ENCODE measurements at regions not wholly inside any gene's neighbourhood (a gene's known extent, or its start where the extent isn't known, plus 50 kb on each side); places are given as distances from the start of the nearest gene placed in this dataset.
"Not testable (repeated sequence)": the region's sequence is repeated elsewhere in the genome, so short reads cannot be mapped to it uniquely, and the experiment has no call there.

DNA sequence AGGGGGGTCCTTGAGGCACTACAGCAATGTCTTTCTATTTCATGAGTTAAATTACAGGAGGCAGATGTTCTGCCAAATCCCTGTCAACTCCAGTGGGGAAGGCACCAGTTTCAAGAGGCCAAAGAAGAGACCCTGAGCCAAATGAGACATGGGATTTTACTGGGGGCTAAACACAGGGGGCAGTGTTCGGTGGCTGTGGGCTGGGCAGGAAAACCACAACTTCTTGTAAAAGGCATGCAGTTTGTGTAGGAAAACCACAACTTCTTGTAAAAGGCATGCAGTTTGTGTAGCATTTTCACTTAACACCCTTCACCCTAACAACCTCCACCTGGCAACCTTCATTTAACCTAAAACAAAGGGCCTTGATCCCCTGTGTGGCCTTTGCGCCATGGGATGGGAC is 61.0 kb downstream of the POLR2M start:
- DNase-seq (ENCODE audit: low read depth), result no peak

GRCh38 chr15:57769266-57769665 is 62.8 kb downstream of the POLR2M start:
- DNase-seq (ENCODE audit: low read depth), result no peak

DNA sequence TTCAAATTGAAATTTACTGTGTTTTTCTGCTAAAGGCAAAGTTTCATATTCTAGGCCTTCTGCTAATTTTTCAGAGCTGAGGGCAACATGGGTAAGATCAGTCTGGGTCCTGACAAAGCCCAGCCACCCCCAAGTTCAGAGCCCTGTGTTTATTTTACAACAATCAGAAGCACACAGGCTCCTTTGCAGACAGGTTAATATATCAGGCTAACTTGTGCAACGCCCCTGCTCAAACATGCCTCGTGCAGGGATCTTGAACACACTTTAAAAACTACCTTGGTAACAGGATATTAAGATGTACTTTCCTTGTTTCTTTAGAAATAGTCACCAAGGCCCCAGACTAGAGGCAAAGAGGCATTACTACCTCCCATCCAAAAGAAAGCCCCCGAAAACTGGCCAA is 64.0 kb downstream of the POLR2M start:
- no peak for DNase-seq (ENCODE audit: low read depth)

DNA sequence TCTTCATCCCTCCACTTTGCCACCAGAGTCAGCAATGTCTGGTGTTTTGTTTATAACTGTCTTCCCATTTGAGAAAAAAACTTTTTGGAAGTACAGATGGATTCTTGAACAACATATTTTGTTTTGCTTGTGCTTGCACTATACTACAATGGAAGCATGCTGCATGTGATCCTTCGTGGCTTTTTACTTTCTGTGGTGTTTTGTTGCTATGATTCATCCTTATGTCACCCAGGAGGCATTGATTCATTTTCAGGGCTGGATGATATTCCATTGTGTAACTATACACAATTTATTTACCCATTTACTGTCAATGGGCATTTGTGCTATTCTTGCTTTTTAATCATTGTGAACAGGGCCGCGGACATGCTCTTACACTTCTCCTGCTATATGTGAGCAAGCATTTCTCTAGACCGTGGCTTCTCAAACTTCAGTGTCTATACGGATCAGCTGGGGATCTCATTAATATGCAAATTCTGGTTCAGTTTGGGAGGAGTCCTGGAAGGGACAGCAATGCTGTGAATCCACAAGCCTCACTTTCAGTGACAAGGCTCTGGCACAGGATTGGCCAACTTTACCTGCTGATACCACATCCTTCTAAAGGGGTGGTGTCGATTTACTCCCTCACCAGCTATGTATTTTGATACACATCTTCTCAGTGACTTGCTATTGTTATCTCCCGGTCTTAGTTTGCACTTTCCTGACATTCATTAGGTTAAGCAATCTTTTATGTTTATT is 65.9 kb downstream of the POLR2M start:
- no peak for DNase-seq (ENCODE audit: low read depth)

GRCh38 chr15:57773051-57773450 is 66.5 kb downstream of the POLR2M start:
- DNase-seq (ENCODE audit: low read depth), result no peak

DNA sequence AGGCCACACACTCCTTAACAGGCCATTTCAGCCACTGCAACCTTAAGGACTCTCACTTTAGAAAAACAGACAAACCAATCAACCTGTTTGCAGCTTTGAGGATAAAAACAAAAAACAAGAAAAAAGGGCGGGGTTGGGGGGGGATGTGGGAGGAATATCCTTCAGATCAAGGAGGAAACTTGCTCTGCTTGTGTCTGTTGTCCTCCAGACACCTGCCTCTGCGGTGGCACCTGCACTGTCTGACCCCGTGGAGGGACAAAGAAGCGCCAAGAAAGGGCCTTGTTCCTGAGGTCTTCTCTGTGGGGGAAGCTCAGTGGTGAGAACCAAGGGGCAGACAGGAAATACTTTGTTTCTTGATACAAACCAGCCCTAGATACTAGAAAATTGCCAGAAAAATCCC is 70.5 kb downstream of the POLR2M start:
- no peak for DNase-seq (ENCODE audit: low read depth)

GRCh38 chr15:57780471-57780870 is 74.0 kb downstream of the POLR2M start:
- no peak for DNase-seq (ENCODE audit: low read depth)

DNA sequence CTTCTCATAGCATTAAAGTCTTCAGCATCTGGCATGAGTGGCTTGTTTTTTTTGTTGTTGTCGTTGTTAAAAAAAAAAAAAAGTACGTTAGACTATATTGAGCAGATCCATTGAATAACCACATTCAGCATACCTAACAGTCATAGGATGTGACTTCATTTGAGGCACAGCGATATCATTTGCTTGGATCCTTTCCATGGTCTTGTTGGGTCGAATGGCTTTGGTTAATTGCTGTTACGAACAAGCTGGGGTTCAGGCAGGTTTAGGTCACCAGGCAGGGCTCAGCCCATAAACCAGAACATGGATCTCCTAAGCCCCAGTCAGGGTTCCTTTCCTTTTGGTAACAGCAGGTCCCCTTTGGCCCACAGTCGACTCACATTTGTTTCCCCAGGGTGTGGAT is 76.2 kb downstream of the POLR2M start:
- DNase-seq (ENCODE audit: low read depth), result no peak

- DNase-seq (ENCODE audit: low read depth), result no peak
Measured at GRCh38 chr15:57784081-57784511, 77.6 kb downstream of the POLR2M start.

- no peak for DNase-seq (ENCODE audit: low read depth)
Measured at GRCh38 chr15:57785039-57785438, 78.5 kb downstream of the POLR2M start.

- no peak for DNase-seq (ENCODE audit: low read depth)
Measured at GRCh38 chr15:57785959-57786358, 79.4 kb downstream of the POLR2M start.

- no peak for DNase-seq (ENCODE audit: low read depth)
Measured at GRCh38 chr15:57789225-57789624, 82.7 kb downstream of the POLR2M start.

DNA sequence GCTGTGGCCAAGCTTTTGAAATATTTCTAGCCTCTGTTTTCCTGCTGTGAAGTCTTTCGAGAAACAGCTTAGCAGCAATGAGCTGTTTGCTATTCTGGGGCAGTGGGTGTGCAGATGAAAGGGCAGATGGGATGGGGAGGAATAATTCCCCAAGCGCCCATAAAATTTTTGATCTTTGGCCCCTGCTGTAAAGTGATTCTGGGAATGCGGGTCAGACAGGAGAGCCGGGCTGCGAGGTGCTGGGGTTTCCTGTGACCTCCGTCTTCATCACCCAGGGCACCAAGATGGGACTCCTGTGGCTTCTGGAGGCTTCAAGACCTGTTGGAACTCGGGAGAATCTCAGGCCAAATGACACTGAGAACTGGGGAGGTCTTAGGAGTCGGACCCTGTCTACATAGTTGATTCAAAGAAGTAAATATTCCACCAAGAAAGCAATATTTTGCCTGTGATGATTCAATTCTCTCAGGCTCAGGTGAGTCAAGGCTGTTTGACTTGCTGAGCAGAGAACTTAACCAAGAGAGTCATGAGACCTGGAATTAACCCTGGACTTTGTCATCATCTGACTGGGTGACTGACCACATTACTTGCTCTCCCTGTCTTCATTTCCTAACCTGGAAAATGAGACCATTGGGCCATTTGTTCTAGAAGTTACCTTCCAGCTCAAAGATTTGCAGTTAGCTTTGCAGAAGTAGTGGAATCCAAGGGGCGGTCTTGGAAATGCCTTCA is 86.4 kb downstream of the POLR2M start:
- no peak for DNase-seq (ENCODE audit: low read depth)

DNA sequence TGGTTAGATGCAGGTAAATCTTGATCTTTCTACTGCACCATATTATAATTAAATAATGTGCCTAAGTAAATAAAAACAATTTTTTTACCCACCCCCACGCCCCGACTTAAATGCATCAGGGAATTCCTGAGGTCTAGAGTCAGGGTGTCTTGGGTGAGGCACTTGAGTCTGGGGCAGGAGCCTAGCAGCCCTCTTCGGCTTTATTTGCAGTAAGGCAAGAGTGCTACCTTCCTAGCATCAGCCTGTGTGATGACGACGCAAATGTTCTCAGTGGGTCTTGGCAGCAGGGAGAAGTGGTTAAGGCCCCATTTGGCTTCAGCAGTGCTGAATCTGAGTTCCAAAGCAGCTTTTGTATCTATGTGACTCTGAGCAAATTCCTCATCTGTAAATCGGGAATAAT is 88.7 kb downstream of the POLR2M start:
- no peak for DNase-seq (ENCODE audit: low read depth)

- DNase-seq (ENCODE audit: low read depth), result no peak
Measured at GRCh38 chr15:57796146-57796545, 89.6 kb downstream of the POLR2M start.

GRCh38 chr15:57797110-57797509 is 90.6 kb downstream of the POLR2M start:
- DNase-seq (ENCODE audit: low read depth), result no peak

DNA sequence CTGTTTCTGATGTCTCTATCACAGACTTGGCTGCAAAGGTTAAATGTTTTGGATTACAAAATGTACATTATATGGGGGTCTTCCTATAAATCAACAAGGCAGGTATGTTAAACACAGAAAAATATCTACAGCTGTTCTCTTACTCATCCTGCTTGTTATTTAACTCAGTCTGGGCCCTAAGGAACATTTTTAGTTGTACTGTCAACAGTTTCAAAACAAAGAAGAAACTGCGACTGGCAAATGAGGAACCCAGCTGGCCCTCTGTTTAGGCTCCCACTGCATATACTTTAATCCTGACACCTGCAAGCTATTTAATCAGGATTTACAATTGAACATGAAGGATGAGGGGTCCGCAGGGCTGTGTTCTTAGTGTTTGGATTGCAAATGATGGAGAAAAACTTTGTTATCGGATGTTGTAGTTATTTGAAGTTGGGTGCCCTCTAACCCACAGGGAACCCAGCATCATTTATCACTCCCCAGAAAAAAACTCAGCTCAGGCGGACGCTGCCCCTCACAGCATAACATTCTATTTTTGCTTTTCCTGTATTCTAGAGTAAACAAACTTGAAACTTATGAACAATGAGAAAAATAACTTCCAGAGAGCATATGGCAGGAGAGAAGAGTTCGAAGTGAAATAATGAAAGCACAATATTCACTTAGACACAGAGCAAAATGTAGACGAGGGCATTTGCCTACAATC is 91.2 kb downstream of the POLR2M start:
- DNase-seq (ENCODE audit: low read depth), result no peak

DNA sequence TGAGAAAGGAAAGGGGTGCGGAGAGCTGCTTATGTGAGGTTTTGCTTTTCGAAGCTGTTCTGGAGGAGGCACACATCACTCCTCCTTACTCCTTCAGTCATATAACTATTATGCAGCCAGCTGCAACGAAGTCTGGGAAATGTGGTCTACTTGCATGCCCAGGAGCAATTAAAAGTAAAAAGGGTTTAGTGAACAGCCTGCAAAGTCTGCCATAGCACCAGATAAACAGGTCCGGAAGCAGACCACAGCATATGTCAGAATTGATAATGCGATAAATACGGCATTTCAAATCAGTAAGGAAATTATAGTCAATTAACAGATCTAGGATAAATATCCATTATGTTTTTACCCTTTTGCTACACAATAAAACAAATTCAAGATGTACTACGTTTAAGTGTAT is 99.5 kb downstream of the POLR2M start:
- DNase-seq (ENCODE audit: low read depth), result no peak

DNA sequence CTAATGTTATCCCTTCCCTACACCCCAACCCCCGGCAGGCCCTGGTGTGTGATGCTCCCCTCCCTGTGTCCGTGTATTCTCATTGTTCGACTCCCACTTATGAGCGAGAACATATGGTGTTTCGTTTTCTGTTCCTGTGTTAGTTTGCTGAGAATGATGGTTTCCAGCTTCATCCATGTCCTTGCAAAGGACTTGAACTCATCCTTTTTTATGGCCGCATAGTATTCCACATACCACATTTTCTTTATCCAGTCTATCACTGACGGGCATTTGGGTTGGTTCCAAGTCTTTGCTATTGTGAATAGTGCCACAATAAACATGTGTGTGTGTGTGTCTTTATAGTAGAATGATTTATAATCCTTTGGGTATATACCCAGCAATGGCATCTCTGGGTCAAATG is 102.8 kb downstream of the POLR2M start:
- DNase-seq (ENCODE audit: low read depth), result not testable (repeated sequence)

DNA sequence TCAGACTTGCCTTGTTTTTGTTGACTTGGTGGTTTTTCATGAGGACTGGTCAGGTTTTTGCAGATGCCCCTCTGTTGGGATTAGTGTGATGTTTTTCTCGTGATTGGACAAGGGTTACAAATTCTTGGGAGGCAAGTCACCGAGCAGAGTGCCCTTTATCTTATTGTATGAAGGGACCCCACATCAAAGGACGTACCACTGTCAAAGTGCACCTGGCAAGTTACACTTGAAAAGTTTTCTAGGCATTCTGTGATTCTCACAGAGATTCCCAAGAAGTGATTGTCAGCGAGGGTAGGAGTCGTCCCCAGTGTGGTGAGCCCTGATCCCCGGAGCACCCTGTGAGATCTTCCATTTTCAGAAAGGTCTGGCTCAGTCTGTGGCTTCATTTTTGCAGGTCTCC is 110.1 kb downstream of the POLR2M start:
- no peak for DNase-seq (ENCODE audit: low read depth)

DNA sequence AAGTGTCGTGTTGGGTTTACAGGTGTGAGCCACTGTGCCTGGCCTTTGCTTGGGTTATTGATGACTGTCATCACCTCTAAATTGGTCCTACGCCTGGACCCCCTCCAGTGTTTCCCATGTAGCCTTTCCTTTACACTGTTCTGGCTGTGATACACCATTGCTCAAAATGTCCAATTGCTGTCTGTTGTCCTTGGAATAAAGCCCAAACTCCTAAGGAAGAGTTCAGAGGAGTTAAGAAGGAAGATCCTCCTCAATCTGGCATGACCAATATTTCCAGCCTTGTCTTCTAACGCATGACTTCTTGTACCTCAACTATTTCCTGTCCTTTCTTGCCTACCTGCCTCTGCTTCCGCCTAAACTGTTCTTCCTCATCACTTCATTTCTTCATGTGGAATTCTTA is 113.1 kb downstream of the POLR2M start:
- no peak for DNase-seq (ENCODE audit: low read depth)

DNA sequence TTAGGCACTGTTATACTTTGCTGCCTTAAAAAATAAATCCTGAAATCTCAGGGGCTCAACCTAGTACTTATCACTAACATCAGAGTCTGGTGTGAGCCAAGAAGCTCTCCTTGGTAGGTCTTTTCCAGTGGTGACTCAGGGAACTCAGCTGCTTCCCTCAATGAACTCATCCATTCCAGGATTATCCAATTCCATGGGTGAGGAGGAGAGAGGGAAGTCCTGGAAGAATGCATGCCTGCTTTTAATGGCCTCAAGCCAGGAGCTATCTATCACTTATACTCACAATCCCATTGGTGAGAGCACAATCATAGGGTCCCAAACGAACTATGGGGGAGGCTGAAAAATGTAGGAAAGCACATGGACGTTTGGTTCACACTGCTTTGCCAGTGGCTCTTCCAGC is 113.6 kb downstream of the POLR2M start:
- no peak for DNase-seq (ENCODE audit: low read depth)

- DNase-seq (ENCODE audit: low read depth), result no peak
Measured at GRCh38 chr15:57821826-57822225, 115.3 kb downstream of the POLR2M start.

Measured in stimulated activated CD8-positive, alpha-beta memory T cell treated with anti-CD3 and anti-CD28 coated beads, Interleukin-4, amount 100 ng/mL, for 24 hours (primary cell).